ENCODE measurements at regions not wholly inside any gene's neighbourhood (a gene's known extent, or its start where the extent isn't known, plus 50 kb on each side); places are given as distances from the start of the nearest gene placed in this dataset.

- no peak overlapping the region for H3K4me3 ChIP-seq (ENCODE audit: low read depth, low read length)
- TF ChIP-seq CTCF (IDR thresholded peaks at IDR 0.05; ENCODE audit: borderline replicate concordance, insufficient read depth, low read depth, low read length), result no peak
Measured at GRCh38 chr17:72502371-72503341, 381.8 kb downstream of the SOX9 start.

GRCh38 chr17:72503556-72503955, 382.7 kb downstream of the SOX9 start:
- no peak overlapping the region for H3K4me3 ChIP-seq (ENCODE audit: low read depth, low read length)
- TF ChIP-seq CTCF (IDR thresholded peaks at IDR 0.05; ENCODE audit: borderline replicate concordance, insufficient read depth, low read depth, low read length), result no peak

GRCh38 chr17:72504783-72505182, 384.0 kb downstream of the SOX9 start:
- no peak overlapping the region for H3K4me3 ChIP-seq (ENCODE audit: low read depth, low read length)
- no peak for TF ChIP-seq CTCF (IDR thresholded peaks at IDR 0.05; ENCODE audit: borderline replicate concordance, insufficient read depth, low read depth, low read length)

GRCh38 chr17:72506773-72507172, 386.0 kb downstream of the SOX9 start:
- TF ChIP-seq CTCF (IDR thresholded peaks at IDR 0.05; ENCODE audit: borderline replicate concordance, insufficient read depth, low read depth, low read length), result no peak
- no peak overlapping the region for H3K4me3 ChIP-seq (ENCODE audit: low read depth, low read length)

- no peak for TF ChIP-seq CTCF (IDR thresholded peaks at IDR 0.05; ENCODE audit: borderline replicate concordance, insufficient read depth, low read depth, low read length)
Measured at GRCh38 chr17:72507370-72507769, 386.6 kb downstream of the SOX9 start.

GRCh38 chr17:72510351-72511016, 389.7 kb downstream of the SOX9 start:
- no peak overlapping the region for H3K4me3 ChIP-seq (ENCODE audit: low read depth, low read length)

More at GRCh38 chr17:72507370-72507769, 386.6 kb downstream of the SOX9 start:
- no peak overlapping the region for H3K4me3 ChIP-seq (ENCODE audit: low read depth, low read length)

More at GRCh38 chr17:72510351-72511016, 389.7 kb downstream of the SOX9 start:
- no peak for TF ChIP-seq CTCF (IDR thresholded peaks at IDR 0.05; ENCODE audit: borderline replicate concordance, insufficient read depth, low read depth, low read length)
